Ovary (tissue), 7 donors: ENCODE measurements at regions not wholly inside any gene's neighbourhood (a gene's known extent, or its start where the extent isn't known, plus 50 kb on each side); places are given as distances from the start of the nearest gene placed in this dataset.

Experiments used
- DNase-seq, 5 donors: peaks; one replicate each; pipeline ENCODE4 v3.0.0-alpha.2; 2019 to 2020
- H3K27ac ChIP-seq, 2 donors: fragments of 200-600 bp; one replicate each; pipeline versions ENCODE4 v1.5.1 to v1.8.0; 2019 to 2022
- H3K27me3 ChIP-seq: fragments of 200-600 bp; one replicate; pipeline ENCODE4 v1.8.0; 2022
- H3K36me3 ChIP-seq: fragments of 200-600 bp; sonication (generic); one replicate; pipeline ENCODE4 v1.5.1; 2019
- H3K4me1 ChIP-seq: one replicate; pipeline ENCODE4 v1.8.1; 2013; ENCODE audit warnings: mild to moderate bottlenecking, moderate library complexity; ENCODE audit not compliant: insufficient read depth
- H3K4me3 ChIP-seq: fragments of 200-600 bp; sonication (generic); one replicate; pipeline ENCODE4 v1.5.1; 2017
- H3K9me3 ChIP-seq, 2 donors: fragments of 200-600 bp in 1 of 2; sonication (generic) in 1 of 2; one replicate each; pipeline versions ENCODE4 v1.5.1 to v1.8.1; 2013 to 2019; ENCODE audit warnings: mild to moderate bottlenecking in 1 of 2, moderate library complexity in 1 of 2
- EP300 ChIP-seq: sonication (generic); formaldehyde crosslinking; IDR thresholded peaks from one replicate; pipeline ENCODE4 v1.6.1; 2017; ENCODE audit warnings: antibody characterized with exemption
- POLR2A ChIP-seq: fragments of 450-650 bp; IDR thresholded peaks from one replicate; pipeline ENCODE4 v1.6.1; 2017; ENCODE audit warnings: antibody characterized with exemption, mild to moderate bottlenecking, moderate library complexity
- WGBS, 3 donors: extraction: QIAGEN DNeasy Blood & Tissue Kit in 1 of 3; methylation state at CpG; one replicate each; pipeline versions ENCODE4 v1.1.5 to v1.1.7; 2013 to 2017; 5-methylcytosine and 5-hydroxymethylcytosine counted together
- intact Hi-C, 4 donors: fragments of 100-400 bp; cut with DNase I; formaldehyde crosslinking; loops; one replicate each; pipeline versions ENCODE4 v1.11.0 to v1.15.1; 2022 to 2023
- TF ChIP-seq, protein P1 (sequence below), 3 donors: fragments of 450-650 bp in 2 of 3; fragments of 200-600 bp in 1 of 3; IDR thresholded peaks; one replicate each; pipeline versions ENCODE4 v1.5.1 to v1.8.0; 2016 to 2022; ENCODE audit warnings: antibody characterized with exemption in 3 of 3, mild to moderate bottlenecking in 1 of 3
- donor health status: DM: no; HTN: no; CAD: no; lungs with moderate emphysema.
- donor health status: DM: no; HTN: no; CAD: no.
- donor health status: Bipolar disorder and iron deficiency.
- donor health status: DM: no; HTN: no; CAD: no.
- donor health status: DM: yes; HTN: yes; CAD: no.

DNA sequence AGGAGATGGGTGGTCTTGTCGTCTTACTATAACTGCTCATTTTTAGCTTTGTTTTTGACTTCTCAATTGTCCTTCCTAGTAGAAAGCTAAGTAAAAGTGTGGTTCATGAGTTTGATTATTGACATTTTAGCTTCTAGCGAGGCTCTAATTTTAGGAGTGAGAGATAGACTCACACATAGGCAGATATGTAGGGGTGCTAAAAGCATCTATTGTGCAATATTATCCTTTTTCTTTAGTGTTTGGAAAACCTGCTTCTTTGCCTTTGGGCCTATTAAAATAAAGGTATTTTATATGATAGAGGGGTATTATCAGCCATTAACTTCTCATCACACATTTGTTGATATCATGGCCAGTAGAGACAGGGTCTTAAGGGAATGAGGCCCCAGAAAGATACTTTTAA is 195.3 kb downstream of the SPRY1 start:
- intact Hi-C loops, result no loop called here
- Histone ChIP-seq H3K4me3 (no peak overlapping the region), H3K36me3 (no peaks in the 10 kb centered on the region), H3K4me1 (no peaks in the 10 kb centered on the region), H3K27ac (no peak overlapping the region), H3K9me3 (no peaks in the 10 kb centered on the region), H3K27me3 (no peaks in the 10 kb centered on the region)
- 94 to 95% (median 95%) methylated on average over 2 of the region's 2 CpGs for WGBS, 3 donors
- TF ChIP-seq EP300 (no peak), POLR2A (no peak)
- TF ChIP-seq, protein P1, sequence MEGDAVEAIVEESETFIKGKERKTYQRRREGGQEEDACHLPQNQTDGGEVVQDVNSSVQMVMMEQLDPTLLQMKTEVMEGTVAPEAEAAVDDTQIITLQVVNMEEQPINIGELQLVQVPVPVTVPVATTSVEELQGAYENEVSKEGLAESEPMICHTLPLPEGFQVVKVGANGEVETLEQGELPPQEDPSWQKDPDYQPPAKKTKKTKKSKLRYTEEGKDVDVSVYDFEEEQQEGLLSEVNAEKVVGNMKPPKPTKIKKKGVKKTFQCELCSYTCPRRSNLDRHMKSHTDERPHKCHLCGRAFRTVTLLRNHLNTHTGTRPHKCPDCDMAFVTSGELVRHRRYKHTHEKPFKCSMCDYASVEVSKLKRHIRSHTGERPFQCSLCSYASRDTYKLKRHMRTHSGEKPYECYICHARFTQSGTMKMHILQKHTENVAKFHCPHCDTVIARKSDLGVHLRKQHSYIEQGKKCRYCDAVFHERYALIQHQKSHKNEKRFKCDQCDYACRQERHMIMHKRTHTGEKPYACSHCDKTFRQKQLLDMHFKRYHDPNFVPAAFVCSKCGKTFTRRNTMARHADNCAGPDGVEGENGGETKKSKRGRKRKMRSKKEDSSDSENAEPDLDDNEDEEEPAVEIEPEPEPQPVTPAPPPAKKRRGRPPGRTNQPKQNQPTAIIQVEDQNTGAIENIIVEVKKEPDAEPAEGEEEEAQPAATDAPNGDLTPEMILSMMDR (IDR thresholded peaks at IDR 0.05), result no peak
- no peak for DNase-seq

DNA sequence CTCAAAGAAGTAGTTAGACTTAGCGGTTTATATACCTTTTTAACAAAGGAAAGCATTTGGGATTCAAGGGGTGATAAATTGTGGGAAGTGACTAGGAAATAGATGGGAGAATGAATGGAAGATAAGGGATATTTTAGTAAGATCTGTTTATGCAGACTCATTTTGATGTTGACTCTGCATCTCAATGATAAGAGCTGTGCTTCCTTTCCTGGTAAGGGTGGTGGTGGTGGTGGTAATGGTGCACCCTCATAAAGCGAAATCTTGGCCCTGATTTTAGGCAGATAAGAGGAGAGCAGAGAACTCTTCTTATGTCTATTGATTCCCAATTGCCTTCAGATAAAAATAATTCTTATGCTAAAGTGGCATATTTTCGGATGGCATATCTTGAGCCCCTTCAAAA is 197.1 kb downstream of the SPRY1 start:
- no peak for DNase-seq
- no peak overlapping the region for H3K4me3 ChIP-seq
- H3K36me3 ChIP-seq, result no peaks in the 10 kb centered on the region
- no peaks in the 10 kb centered on the region for H3K4me1 ChIP-seq
- H3K27ac ChIP-seq, result no peak overlapping the region
- WGBS, 3 donors, result 90 to 96% (median 93%) methylated on average over 3 of the region's 3 CpGs
- no peak for TF ChIP-seq EP300
- TF ChIP-seq, protein P1 (IDR thresholded peaks at IDR 0.05), result no peak
- no peak for TF ChIP-seq POLR2A
- no peaks in the 10 kb centered on the region for H3K27me3 ChIP-seq
- no peaks in the 10 kb centered on the region for H3K9me3 ChIP-seq
- intact Hi-C loops, result no loop called here

DNA sequence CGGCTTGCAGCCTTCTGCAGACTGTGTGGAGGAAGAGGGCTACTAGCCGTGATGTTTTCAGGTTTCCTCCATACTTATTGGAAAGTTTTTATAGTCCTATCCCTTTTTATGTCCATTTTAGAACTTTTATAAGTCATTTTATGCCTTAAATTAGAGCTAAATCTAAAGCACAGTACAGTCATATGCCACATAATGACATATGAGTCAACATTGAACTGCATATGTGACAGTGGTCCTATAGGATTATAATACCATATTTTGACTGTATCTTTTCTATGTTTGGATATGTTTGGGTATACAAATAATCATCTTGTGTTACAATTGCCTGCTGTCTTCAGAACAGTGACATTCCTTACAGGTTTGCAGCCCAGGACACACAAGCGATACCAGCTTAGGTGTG is 200.2 kb downstream of the SPRY1 start:
- 95 to 96% (median 95%) methylated on average over 3 of the region's 3 CpGs for WGBS, 3 donors
- TF ChIP-seq POLR2A, result no peak
- TF ChIP-seq EP300, result no peak
- TF ChIP-seq, protein P1 (IDR thresholded peaks at IDR 0.05), result no peak
- no peaks in the 10 kb centered on the region for H3K27me3 ChIP-seq
- H3K9me3 ChIP-seq, result no peaks in the 10 kb centered on the region
- DNase-seq, result no peak
- H3K4me1 ChIP-seq, result no peaks in the 10 kb centered on the region
- intact Hi-C loops, result no loop called here
- no peak overlapping the region for H3K27ac ChIP-seq
- H3K4me3 ChIP-seq, result no peak overlapping the region
- H3K36me3 ChIP-seq, result no peaks in the 10 kb centered on the region

DNA sequence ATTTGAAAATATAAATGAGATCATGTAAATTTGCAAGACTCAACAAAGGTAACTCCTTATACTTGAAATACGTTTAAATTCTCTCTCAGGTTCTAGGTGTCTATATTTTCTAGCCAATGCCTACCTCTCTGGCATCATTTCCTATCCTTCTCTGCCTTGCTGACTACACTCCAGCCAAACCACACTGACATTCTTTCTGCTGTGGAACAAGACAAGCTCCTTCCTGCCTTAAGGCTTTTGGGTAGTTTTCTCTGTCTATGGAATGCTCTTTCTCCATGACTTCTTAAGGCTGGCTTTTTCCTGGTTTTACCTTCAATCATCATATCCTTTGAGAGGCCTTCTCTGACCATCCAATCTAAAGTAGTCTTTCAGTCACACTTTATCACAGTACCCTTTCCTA is 201.0 kb downstream of the SPRY1 start:
- no peaks in the 10 kb centered on the region for H3K27me3 ChIP-seq
- no peaks in the 10 kb centered on the region for H3K36me3 ChIP-seq
- intact Hi-C loops, result no loop called here
- no peak overlapping the region for H3K4me3 ChIP-seq
- H3K9me3 ChIP-seq, result no peaks in the 10 kb centered on the region
- DNase-seq, result no peak
- no peak for TF ChIP-seq EP300
- TF ChIP-seq, protein P1 (IDR thresholded peaks at IDR 0.05), result no peak
- WGBS, 3 donors, result 86 to 90% (median 88%) methylated on average over 1 of the region's 1 CpG
- H3K4me1 ChIP-seq, result no peaks in the 10 kb centered on the region
- H3K27ac ChIP-seq, result no peak overlapping the region

DNA sequence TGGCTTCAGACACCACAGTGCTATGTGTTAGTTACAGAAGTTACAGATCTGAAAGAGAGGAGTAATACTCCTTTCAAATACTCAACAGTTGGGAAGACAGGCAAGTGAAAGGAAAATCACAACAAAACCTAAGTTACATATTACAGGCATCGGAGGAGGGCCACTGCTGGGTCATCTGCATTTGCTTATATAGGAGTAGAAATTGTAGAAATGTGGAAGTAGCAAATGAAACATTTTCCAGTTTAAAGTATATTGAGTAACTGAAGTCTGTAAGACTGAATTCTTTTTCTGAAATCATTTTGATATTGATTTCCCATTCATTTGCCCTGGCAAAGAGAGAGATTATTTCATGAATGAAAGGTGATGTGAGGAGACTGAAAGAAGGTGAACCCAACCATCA is 201.7 kb downstream of the SPRY1 start:
- TF ChIP-seq EP300 (no peak), POLR2A (no peak)
- TF ChIP-seq, protein P1 (IDR thresholded peaks at IDR 0.05), result no peak
- Histone ChIP-seq H3K4me1 (no peaks in the 10 kb centered on the region), H3K27ac (no peak overlapping the region), H3K36me3 (no peaks in the 10 kb centered on the region), H3K4me3 (no peak overlapping the region), H3K9me3 (no peaks in the 10 kb centered on the region), H3K27me3 (no peaks in the 10 kb centered on the region)
- WGBS, 3 donors, result 96 to 100% (median 98%) methylated on average over 1 of the region's 1 CpG
- no peak for DNase-seq
- intact Hi-C loops, result no loop called here
